COLO668 (cell line): ENCODE measurements at regions not wholly inside any gene's neighbourhood (a gene's known extent, or its start where the extent isn't known, plus 50 kb on each side); places are given as distances from the start of the nearest gene placed in this dataset.
"Not testable (repeated sequence)": the region's sequence is repeated elsewhere in the genome, so short reads cannot be mapped to it uniquely, and the experiment has no call there.

Experiments used
- DNase-seq: peaks from one replicate; lab custom pipeline; 2025; ENCODE audit not compliant: unreplicated experiment; lab: John Stamatoyannopoulos, UW

GRCh38 chr4:153873741-153874140 is 84.9 kb upstream of the SFRP2 start:
- no peak for DNase-seq

GRCh38 chr4:153866766-153867165 is 77.9 kb upstream of the SFRP2 start:
- not testable (repeated sequence) for DNase-seq

- no peak for DNase-seq
These were observed 63.6 kb upstream of the SFRP2 start for GRCh38 chr4:153852501-153852900.

GRCh38 chr4:153850533-153851280 is 61.8 kb upstream of the SFRP2 start:
- DNase-seq = no peak

DNA sequence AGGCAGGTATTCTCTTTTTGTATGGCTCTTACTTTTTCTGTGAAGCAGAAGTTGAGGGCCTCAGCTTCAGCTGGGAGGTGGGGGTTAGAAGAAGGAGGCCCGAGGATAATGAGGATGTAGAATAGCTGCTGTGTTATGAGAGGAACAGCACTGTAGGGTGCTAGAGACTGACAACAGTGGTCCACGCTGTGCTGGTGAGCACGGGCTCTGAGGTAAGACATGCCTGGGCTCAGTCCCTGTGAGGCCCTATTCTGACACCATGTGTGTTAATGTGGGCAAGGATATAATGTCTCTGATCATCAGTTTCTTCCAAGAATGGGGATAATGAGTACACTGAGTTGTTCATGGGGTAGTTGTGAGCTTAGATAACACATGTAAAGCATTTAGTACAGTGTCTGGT is 55.3 kb upstream of the SFRP2 start:
- DNase-seq = no peak
